ENCODE measurements at regions not wholly inside any gene's neighbourhood (a gene's known extent, or its start where the extent isn't known, plus 50 kb on each side); places are given as distances from the start of the nearest gene placed in this dataset.

DNA sequence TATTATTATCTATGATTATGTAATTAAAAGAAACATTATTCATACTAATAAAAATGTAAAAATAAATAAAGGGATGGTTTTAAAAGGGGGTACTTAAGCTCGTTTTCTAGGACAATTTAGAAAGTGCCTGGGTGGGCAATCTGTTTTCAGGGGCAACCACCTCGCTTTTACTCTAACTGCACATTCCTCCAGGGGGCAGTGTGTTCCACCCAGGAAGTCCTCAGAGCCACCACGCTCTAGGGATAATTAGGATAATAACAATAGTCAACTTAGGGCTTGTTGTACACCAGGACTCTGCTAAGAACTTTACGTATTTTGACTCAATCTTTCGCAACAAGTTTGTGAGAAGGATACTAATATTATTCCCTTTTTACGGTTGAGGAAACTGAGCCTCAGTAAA lies 396.7 kb upstream of the MAF start:
- DNase-seq (ENCODE audit: low spot score) (peak; percentile 37), ATAC-seq (peak; percentile 67)
- ChIA-PET POLR2A (no interaction called here), CTCF (interaction anchor here (0.6 to 2.1 kb wide), 8 partner anchors 10 to 469 kb away, joined by 3 to 12 read pairs (median 4); no protein-coding TSS in a partner anchor)
- Mint-ChIP-seq H3K36me3 (no peaks in the 10 kb centered on the region), H3K4me1 (peaks cover 26% of the 10 kb centered on the region), H3K9me3 (peaks cover 7% of the 10 kb centered on the region; the same call in 1 of the 2 replicates), H3K27me3 (ENCODE audit: low read depth) (no peaks in the 10 kb centered on the region), H3K4me3 (no peak overlapping the region), H3K27ac (no peak overlapping the region)
- TF ChIP-seq, protein P1, sequence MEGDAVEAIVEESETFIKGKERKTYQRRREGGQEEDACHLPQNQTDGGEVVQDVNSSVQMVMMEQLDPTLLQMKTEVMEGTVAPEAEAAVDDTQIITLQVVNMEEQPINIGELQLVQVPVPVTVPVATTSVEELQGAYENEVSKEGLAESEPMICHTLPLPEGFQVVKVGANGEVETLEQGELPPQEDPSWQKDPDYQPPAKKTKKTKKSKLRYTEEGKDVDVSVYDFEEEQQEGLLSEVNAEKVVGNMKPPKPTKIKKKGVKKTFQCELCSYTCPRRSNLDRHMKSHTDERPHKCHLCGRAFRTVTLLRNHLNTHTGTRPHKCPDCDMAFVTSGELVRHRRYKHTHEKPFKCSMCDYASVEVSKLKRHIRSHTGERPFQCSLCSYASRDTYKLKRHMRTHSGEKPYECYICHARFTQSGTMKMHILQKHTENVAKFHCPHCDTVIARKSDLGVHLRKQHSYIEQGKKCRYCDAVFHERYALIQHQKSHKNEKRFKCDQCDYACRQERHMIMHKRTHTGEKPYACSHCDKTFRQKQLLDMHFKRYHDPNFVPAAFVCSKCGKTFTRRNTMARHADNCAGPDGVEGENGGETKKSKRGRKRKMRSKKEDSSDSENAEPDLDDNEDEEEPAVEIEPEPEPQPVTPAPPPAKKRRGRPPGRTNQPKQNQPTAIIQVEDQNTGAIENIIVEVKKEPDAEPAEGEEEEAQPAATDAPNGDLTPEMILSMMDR (IDR thresholded peaks at IDR 0.05) = peak; percentile 37; the same call in 1 of the 2 replicates
- TF ChIP-seq, protein P2, sequence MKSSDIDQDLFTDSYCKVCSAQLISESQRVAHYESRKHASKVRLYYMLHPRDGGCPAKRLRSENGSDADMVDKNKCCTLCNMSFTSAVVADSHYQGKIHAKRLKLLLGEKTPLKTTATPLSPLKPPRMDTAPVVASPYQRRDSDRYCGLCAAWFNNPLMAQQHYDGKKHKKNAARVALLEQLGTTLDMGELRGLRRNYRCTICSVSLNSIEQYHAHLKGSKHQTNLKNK (CRISPR knock-in tag; IDR thresholded peaks at IDR 0.05) = no peak

DNA sequence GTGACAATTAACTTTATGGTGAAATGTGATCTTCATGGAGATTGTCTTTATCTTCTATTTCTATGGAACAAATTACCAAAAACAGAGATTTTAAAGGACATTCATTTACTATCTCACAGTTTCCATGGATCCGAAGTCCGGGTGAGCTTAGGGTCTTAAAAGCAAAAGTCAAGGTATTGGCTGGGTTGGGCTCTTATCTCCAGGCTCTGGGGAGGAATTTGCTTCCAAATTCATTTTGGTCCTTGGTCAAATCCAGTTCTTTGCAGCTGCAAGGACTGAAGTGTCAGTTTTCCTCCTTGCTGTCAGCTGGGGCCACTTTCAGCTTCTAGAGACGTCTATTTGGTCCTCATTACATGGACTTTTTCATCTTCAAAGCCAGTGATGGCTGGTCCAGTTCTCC lies 395.8 kb upstream of the MAF start:
- Mint-ChIP-seq H3K27me3 (ENCODE audit: low read depth) (no peaks in the 10 kb centered on the region), H3K4me1 (peaks cover 36% of the 10 kb centered on the region), H3K27ac (no peak overlapping the region), H3K36me3 (no peaks in the 10 kb centered on the region), H3K4me3 (no peak overlapping the region), H3K9me3 (peaks cover 8% of the 10 kb centered on the region)
- no peak for DNase-seq (ENCODE audit: low spot score)
- no peak for ATAC-seq
- ChIA-PET CTCF (interaction anchor here (0.6 kb wide), 1 partner anchor 1082 kb away, joined by 3 read pairs; no protein-coding TSS in a partner anchor), POLR2A (no interaction called here)
- no peak for TF ChIP-seq TEAD1 (CRISPR knock-in tag; IDR thresholded peaks at IDR 0.05)
- TF ChIP-seq, protein P3, sequence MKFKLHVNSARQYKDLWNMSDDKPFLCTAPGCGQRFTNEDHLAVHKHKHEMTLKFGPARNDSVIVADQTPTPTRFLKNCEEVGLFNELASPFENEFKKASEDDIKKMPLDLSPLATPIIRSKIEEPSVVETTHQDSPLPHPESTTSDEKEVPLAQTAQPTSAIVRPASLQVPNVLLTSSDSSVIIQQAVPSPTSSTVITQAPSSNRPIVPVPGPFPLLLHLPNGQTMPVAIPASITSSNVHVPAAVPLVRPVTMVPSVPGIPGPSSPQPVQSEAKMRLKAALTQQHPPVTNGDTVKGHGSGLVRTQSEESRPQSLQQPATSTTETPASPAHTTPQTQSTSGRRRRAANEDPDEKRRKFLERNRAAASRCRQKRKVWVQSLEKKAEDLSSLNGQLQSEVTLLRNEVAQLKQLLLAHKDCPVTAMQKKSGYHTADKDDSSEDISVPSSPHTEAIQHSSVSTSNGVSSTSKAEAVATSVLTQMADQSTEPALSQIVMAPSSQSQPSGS (CRISPR knock-in tag; IDR thresholded peaks at IDR 0.05; ENCODE audit: borderline replicate concordance, low read depth) = no peak
- TF ChIP-seq IRF2 (CRISPR knock-in tag; IDR thresholded peaks at IDR 0.05; ENCODE audit: borderline replicate concordance, low read depth) = no peak
- TF ChIP-seq, protein P4, sequence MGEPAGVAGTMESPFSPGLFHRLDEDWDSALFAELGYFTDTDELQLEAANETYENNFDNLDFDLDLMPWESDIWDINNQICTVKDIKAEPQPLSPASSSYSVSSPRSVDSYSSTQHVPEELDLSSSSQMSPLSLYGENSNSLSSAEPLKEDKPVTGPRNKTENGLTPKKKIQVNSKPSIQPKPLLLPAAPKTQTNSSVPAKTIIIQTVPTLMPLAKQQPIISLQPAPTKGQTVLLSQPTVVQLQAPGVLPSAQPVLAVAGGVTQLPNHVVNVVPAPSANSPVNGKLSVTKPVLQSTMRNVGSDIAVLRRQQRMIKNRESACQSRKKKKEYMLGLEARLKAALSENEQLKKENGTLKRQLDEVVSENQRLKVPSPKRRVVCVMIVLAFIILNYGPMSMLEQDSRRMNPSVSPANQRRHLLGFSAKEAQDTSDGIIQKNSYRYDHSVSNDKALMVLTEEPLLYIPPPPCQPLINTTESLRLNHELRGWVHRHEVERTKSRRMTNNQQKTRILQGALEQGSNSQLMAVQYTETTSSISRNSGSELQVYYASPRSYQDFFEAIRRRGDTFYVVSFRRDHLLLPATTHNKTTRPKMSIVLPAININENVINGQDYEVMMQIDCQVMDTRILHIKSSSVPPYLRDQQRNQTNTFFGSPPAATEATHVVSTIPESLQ (CRISPR knock-in tag; IDR thresholded peaks at IDR 0.05) = no peak
- TF ChIP-seq KAT7 (CRISPR knock-in tag; IDR thresholded peaks at IDR 0.05; ENCODE audit: borderline replicate concordance) = no peak
- TF ChIP-seq NR2C2 (CRISPR knock-in tag; IDR thresholded peaks at IDR 0.05) = no peak
- TF ChIP-seq ESRRA (CRISPR knock-in tag; IDR thresholded peaks at IDR 0.05; ENCODE audit: borderline replicate concordance) = no peak
- TF ChIP-seq MXD4 (CRISPR knock-in tag; IDR thresholded peaks at IDR 0.05; ENCODE audit: borderline replicate concordance) = no peak

DNA sequence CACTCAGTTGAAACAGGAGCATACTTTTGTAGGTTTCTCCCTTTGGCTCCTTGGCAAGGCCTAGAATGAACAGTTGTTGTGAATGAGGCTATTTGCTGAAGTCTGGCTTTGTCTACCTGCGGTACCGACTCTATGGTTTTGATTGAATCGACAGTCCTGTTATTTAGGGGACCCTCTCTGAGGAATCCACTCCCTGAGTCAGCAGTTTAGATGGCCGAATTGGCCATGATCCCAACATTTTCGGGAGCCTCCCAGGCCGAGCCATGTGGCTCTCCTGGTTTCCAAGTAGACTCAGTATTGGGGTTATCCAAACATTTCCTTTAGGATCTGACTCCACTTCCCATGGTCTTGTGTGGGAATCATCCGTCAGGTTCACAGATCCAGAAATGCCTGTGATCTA lies 394.8 kb upstream of the MAF start:
- POLR2A ChIA-PET = interaction anchor here (0.6 kb wide), 1 partner anchor 778 kb away, joined by 5 read pairs; no protein-coding TSS in a partner anchor
- no peak overlapping the region for H3K27ac Mint-ChIP-seq

More for the DNA sequence above, 394.8 kb upstream of the MAF start:
- H3K4me3 Mint-ChIP-seq = no peak overlapping the region
- H3K36me3 Mint-ChIP-seq = no peaks in the 10 kb centered on the region
- no peak for ATAC-seq
- no peak for DNase-seq (ENCODE audit: low spot score)
- H3K4me1 Mint-ChIP-seq = peaks cover 41% of the 10 kb centered on the region
- H3K9me3 Mint-ChIP-seq = peaks cover 18% of the 10 kb centered on the region
- CTCF ChIA-PET = interaction anchor here (0.8 kb wide), 1 partner anchor 585 kb away, joined by 5 read pairs; no protein-coding TSS in a partner anchor
- H3K27me3 Mint-ChIP-seq (ENCODE audit: low read depth) = no peaks in the 10 kb centered on the region
- TF ChIP-seq ATF1 (CRISPR knock-in tag; IDR thresholded peaks at IDR 0.05) = no peak
- TF ChIP-seq, protein P5, sequence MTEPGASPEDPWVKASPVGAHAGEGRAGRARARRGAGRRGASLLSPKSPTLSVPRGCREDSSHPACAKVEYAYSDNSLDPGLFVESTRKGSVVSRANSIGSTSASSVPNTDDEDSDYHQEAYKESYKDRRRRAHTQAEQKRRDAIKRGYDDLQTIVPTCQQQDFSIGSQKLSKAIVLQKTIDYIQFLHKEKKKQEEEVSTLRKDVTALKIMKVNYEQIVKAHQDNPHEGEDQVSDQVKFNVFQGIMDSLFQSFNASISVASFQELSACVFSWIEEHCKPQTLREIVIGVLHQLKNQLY (CRISPR knock-in tag; IDR thresholded peaks at IDR 0.05) = no peak
- no peak for TF ChIP-seq GABPB1 (CRISPR knock-in tag; IDR thresholded peaks at IDR 0.05)
- TF ChIP-seq ETV6 (CRISPR knock-in tag; IDR thresholded peaks at IDR 0.05) = no peak
- TF ChIP-seq, protein P6, sequence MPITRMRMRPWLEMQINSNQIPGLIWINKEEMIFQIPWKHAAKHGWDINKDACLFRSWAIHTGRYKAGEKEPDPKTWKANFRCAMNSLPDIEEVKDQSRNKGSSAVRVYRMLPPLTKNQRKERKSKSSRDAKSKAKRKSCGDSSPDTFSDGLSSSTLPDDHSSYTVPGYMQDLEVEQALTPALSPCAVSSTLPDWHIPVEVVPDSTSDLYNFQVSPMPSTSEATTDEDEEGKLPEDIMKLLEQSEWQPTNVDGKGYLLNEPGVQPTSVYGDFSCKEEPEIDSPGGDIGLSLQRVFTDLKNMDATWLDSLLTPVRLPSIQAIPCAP (CRISPR knock-in tag; IDR thresholded peaks at IDR 0.05) = no peak
- no peak for TF ChIP-seq NR2C2 (CRISPR knock-in tag; IDR thresholded peaks at IDR 0.05)
- no peak for TF ChIP-seq NFATC4 (CRISPR knock-in tag; IDR thresholded peaks at IDR 0.05)
- TF ChIP-seq KAT7 (CRISPR knock-in tag; IDR thresholded peaks at IDR 0.05; ENCODE audit: borderline replicate concordance) = no peak
- no peak for TF ChIP-seq ZNF671 (CRISPR knock-in tag; IDR thresholded peaks at IDR 0.05)
- TF ChIP-seq EMX1 (CRISPR knock-in tag; IDR thresholded peaks at IDR 0.05) = no peak
- no peak for TF ChIP-seq CREM (CRISPR knock-in tag; IDR thresholded peaks at IDR 0.05)
- TF ChIP-seq, protein P7, sequence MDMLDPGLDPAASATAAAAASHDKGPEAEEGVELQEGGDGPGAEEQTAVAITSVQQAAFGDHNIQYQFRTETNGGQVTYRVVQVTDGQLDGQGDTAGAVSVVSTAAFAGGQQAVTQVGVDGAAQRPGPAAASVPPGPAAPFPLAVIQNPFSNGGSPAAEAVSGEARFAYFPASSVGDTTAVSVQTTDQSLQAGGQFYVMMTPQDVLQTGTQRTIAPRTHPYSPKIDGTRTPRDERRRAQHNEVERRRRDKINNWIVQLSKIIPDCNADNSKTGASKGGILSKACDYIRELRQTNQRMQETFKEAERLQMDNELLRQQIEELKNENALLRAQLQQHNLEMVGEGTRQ (CRISPR knock-in tag; IDR thresholded peaks at IDR 0.05) = no peak

Measured in WTC11 (cell line).